ENCODE measurements at regions not wholly inside any gene's neighbourhood (a gene's known extent, or its start where the extent isn't known, plus 50 kb on each side); places are given as distances from the start of the nearest gene placed in this dataset.
"Not testable (repeated sequence)": the region's sequence is repeated elsewhere in the genome, so short reads cannot be mapped to it uniquely, and the experiment has no call there.

GRCh38 chr22:48717883-48718817 is 1109.5 kb downstream of the BRD1 start:
- no peak for DNase-seq (ENCODE audit: low read depth, low spot score)
- H3K4me3 ChIP-seq (ENCODE audit: low read length): no peak overlapping the region

GRCh38 chr22:48717076-48717810 is 1110.4 kb downstream of the BRD1 start:
- H3K4me3 ChIP-seq (ENCODE audit: low read length): no peak overlapping the region
- DNase-seq (ENCODE audit: low read depth, low spot score): no peak

- not testable (repeated sequence) for DNase-seq (ENCODE audit: low read depth, low spot score); H3K4me3 ChIP-seq (ENCODE audit: low read length)
These were observed 1111.5 kb downstream of the BRD1 start for GRCh38 chr22:48716154-48716553.

- DNase-seq (ENCODE audit: low read depth, low spot score): no peak
- H3K4me3 ChIP-seq (ENCODE audit: low read length): no peak overlapping the region
These were observed 1112.2 kb downstream of the BRD1 start for GRCh38 chr22:48715511-48715910.

- H3K4me3 ChIP-seq (ENCODE audit: low read length): no peak overlapping the region
- no peak for DNase-seq (ENCODE audit: low read depth, low spot score)
These were observed 1113.4 kb downstream of the BRD1 start for GRCh38 chr22:48714231-48714630.

GRCh38 chr22:48713272-48714205 is 1114.1 kb downstream of the BRD1 start:
- no peak for DNase-seq (ENCODE audit: low read depth, low spot score)
- H3K4me3 ChIP-seq (ENCODE audit: low read length): no peak overlapping the region

- H3K4me3 ChIP-seq (ENCODE audit: low read length): no peak overlapping the region
- no peak for DNase-seq (ENCODE audit: low read depth, low spot score)
These were observed 1115.0 kb downstream of the BRD1 start for GRCh38 chr22:48712558-48713271.

GRCh38 chr22:48711669-48712068 is 1116.0 kb downstream of the BRD1 start:
- no peak for DNase-seq (ENCODE audit: low read depth, low spot score)

GRCh38 chr22:48711031-48711431 is 1116.6 kb downstream of the BRD1 start:
- H3K4me3 ChIP-seq (ENCODE audit: low read length): no peak overlapping the region
- no peak for DNase-seq (ENCODE audit: low read depth, low spot score)

More at GRCh38 chr22:48711669-48712068, 1116.0 kb downstream of the BRD1 start:
- no peak overlapping the region for H3K4me3 ChIP-seq (ENCODE audit: low read length)

- no peak for DNase-seq (ENCODE audit: low read depth, low spot score)
- H3K4me3 ChIP-seq (ENCODE audit: low read length): no peak overlapping the region
These were observed 1117.3 kb downstream of the BRD1 start for GRCh38 chr22:48710410-48710809.

- no peak for DNase-seq (ENCODE audit: low read depth, low spot score)
- H3K4me3 ChIP-seq (ENCODE audit: low read length): no peak overlapping the region
These were observed 1117.7 kb downstream of the BRD1 start for GRCh38 chr22:48709976-48710375.

GRCh38 chr22:48709453-48709852 is 1118.2 kb downstream of the BRD1 start:
- H3K4me3 ChIP-seq (ENCODE audit: low read length): no peak overlapping the region
- DNase-seq (ENCODE audit: low read depth, low spot score): no peak

- no peak for DNase-seq (ENCODE audit: low read depth, low spot score)
These were observed 1119.0 kb downstream of the BRD1 start for GRCh38 chr22:48708558-48709245.

GRCh38 chr22:48707763-48708557 is 1119.7 kb downstream of the BRD1 start:
- no peak overlapping the region for H3K4me3 ChIP-seq (ENCODE audit: low read length)
- no peak for DNase-seq (ENCODE audit: low read depth, low spot score)

More at GRCh38 chr22:48708558-48709245, 1119.0 kb downstream of the BRD1 start:
- no peak overlapping the region for H3K4me3 ChIP-seq (ENCODE audit: low read length)

GRCh38 chr22:48706934-48707762 is 1120.5 kb downstream of the BRD1 start:
- H3K4me3 ChIP-seq (ENCODE audit: low read length): no peak overlapping the region
- no peak for DNase-seq (ENCODE audit: low read depth, low spot score)

GRCh38 chr22:48705917-48706605 is 1121.6 kb downstream of the BRD1 start:
- no peak overlapping the region for H3K4me3 ChIP-seq (ENCODE audit: low read length)
- DNase-seq (ENCODE audit: low read depth, low spot score): no peak

Data from Jurkat, Clone E6-1 (cell line).